Fibroblast of pulmonary artery (primary cell): ENCODE measurements at regions not wholly inside any gene's neighbourhood (a gene's known extent, or its start where the extent isn't known, plus 50 kb on each side); places are given as distances from the start of the nearest gene placed in this dataset.

ENCODE experiments used
- DNase-seq: peaks from one replicate; pipeline ENCODE4 v3.0.0-alpha.2; 2010; ENCODE audit warnings: low read depth
- H3K4me3 ChIP-seq: replicated peaks from 2 replicates; pipeline ENCODE4 v1.5.1; 2011; ENCODE audit warnings: low read depth, mild to moderate bottlenecking, control low read depth, low read length, moderate library complexity
- TF ChIP-seq, protein P1 (sequence below): IDR thresholded peaks from 2 replicates; pipeline ENCODE4 v1.5.1; 2011; ENCODE audit warnings: mild to moderate bottlenecking, control low read depth, low read length, inconsistent platforms; ENCODE audit errors: missing control alignments

DNA sequence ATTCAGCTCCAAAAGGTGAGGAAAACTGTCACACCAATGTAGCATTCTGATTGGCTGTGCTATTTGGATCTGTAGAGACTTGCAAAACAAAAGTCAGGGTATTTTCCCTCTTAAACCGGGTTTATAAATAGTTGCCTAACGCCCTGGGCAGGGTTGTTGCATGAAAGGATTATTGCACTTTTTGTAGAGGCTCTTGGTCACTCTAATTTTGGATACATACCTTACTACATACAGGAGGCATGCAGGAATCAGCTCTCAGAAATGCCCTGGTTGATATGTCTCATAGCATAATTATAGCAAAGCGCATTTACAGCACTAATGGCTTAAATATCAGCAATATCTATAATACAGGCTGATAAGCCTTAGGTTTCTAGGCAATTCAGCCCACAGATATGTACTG, 200.0 kb upstream of the GDNF start:
- H3K4me3 ChIP-seq, result no peak overlapping the region
- DNase-seq, result no peak
- TF ChIP-seq, protein P1, sequence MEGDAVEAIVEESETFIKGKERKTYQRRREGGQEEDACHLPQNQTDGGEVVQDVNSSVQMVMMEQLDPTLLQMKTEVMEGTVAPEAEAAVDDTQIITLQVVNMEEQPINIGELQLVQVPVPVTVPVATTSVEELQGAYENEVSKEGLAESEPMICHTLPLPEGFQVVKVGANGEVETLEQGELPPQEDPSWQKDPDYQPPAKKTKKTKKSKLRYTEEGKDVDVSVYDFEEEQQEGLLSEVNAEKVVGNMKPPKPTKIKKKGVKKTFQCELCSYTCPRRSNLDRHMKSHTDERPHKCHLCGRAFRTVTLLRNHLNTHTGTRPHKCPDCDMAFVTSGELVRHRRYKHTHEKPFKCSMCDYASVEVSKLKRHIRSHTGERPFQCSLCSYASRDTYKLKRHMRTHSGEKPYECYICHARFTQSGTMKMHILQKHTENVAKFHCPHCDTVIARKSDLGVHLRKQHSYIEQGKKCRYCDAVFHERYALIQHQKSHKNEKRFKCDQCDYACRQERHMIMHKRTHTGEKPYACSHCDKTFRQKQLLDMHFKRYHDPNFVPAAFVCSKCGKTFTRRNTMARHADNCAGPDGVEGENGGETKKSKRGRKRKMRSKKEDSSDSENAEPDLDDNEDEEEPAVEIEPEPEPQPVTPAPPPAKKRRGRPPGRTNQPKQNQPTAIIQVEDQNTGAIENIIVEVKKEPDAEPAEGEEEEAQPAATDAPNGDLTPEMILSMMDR, result no peak

DNA sequence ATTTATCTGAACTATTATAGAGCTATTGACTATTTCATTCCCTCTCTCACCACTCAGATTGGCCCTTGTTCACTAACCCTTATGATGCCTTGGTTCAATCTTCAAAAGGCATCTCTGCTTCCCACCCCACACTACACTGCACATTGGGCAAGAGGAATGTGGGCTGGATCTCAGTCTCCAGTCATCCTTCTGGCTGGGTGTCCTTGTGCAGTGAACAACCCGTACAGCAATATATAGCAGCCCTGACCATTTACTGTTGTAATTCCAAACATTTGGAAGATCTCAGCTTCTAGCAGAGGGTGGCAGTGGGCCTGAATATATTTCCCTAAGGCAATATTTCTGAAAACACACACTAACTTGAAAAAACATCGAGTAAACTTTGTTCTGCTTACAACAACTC, 199.2 kb upstream of the GDNF start:
- DNase-seq, result no peak
- H3K4me3 ChIP-seq, result no peak overlapping the region
- TF ChIP-seq, protein P1, result no peak

DNA sequence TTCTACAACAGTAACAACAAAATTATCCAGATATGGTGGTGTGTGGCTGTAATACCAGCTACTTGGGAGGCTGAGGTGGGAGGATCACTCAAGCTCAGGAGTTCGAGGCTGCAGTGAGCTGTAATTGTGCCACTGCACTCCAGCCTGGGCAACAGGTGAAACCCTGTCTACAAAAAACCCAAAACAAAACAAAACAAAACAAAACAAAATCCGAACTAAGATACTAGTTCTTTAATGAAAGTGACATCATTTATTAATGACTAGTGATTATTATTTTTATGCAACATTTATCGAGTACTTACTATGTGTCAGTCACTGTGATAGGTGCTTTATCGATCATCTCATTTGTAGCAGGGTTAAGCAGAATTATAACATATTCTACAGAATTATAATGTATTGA, 196.9 kb upstream of the GDNF start:
- TF ChIP-seq, protein P1, result no peak
- DNase-seq, result no peak
- H3K4me3 ChIP-seq, result no peak overlapping the region

DNA sequence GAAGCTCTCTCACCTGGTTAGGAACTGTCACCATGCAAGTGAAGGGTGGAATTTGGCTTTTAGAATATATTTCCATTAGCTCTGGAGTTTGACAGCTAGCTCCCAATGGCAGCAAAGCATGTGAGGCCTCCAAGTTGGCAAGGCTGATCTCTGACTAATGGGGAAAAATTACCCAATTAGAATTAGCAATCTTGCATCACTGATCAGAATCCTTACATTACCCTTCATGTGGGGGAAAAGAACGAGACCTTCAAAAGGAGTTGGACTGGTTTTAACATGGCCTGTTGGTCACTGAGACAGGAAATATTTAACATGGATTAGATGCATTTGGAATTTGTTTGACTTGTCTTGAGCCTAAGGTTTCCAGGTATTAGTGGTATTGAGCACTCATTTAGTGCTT, 192.3 kb upstream of the GDNF start:
- no peak overlapping the region for H3K4me3 ChIP-seq
- TF ChIP-seq, protein P1, result no peak
- DNase-seq, result no peak

DNA sequence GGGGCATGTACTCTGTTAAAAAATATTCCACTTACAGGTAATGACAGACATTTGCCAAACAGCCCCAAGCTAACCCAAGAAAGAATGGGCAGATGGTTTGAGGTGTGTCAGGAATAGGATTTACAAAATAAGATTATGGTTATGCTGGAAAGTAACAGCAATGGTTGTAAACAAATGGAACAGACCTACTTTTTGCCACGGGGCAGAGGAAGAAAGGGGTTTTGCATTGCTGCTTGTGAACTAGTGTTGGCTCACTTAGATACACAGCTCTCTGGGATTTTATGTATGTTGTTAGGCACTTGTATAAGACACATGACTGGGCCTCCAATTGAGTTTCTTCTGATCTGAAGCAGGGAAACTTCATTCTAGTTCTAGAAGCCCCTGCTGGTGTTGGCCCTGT, 191.5 kb upstream of the GDNF start:
- no peak for DNase-seq
- TF ChIP-seq, protein P1, result no peak

DNA sequence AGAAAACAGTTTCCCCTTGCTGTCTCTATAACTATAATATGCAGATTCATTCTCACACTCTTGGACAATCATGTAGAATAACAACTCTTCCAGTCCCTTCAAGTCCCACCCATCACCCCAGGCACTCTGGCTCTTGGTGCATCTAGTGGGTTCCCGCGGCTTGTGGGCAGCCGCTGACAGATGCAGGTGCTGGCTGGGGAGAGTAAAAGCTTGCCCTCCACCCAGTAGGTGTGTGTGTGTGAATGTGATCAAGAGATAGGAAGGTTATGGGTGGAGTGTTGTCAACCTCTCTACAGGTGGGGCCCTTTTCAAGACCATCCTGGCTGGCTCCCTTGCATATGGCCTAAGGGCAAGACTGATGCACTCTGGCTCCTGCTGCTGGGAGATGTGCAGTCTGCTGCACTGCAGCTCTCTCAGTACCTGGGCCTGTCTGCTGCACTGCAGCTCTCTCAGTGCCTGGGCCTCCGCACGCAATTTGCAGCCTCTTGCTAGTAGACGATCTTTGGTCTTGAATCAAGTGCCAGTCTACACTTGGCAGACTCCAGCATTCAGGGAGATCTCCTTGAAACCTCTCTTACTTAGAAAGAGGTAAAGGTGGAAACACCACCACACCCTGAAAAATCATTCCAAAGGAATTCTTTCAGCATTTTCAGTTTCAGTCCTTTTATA, 189.7 kb upstream of the GDNF start:
- no peak for DNase-seq
- H3K4me3 ChIP-seq, result no peak overlapping the region
- TF ChIP-seq, protein P1, result no peak

More for the DNA sequence above, 191.5 kb upstream of the GDNF start:
- no peak overlapping the region for H3K4me3 ChIP-seq

DNA sequence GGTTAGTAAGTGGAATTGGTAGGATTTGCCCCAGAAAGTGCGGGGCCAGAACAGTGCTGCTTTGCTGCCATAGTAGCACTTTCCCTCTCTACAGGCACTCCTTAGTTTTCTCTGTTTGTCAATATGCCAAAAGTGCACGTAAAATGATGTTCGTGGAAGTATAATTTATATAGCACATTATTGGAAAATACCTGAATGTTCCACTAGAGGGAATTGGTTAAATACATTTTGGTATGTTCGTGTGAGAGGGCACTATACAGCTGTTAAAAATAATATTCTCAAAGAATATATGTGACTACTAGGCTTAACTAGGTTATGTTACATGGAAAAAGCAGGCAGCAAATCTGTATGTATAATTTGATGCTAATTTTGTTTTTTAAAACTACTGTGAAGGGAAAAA, 184.0 kb upstream of the GDNF start:
- DNase-seq, result no peak
- TF ChIP-seq, protein P1, result no peak
- no peak overlapping the region for H3K4me3 ChIP-seq
